Suprapubic skin (tissue), 4 donors: ENCODE measurements at regions not wholly inside any gene's neighbourhood (a gene's known extent, or its start where the extent isn't known, plus 50 kb on each side); places are given as distances from the start of the nearest gene placed in this dataset.

Source experiments
- DNase-seq, 2 donors: peaks; one replicate each; pipeline ENCODE4 v3.0.0-alpha.2; 2019; ENCODE audit warnings: low spot score in 2 of 2
- H3K27ac ChIP-seq: fragments of 200-600 bp; sonication (generic); one replicate; pipeline ENCODE4 v1.5.1; 2019
- H3K27me3 ChIP-seq: fragments of 200-600 bp; sonication (generic); one replicate; pipeline ENCODE4 v1.5.1; 2019
- H3K36me3 ChIP-seq: fragments of 200-600 bp; sonication (generic); one replicate; pipeline ENCODE4 v1.5.1; 2019
- H3K4me1 ChIP-seq: fragments of 200-600 bp; sonication (generic); one replicate; pipeline ENCODE4 v1.5.1; 2019
- H3K4me3 ChIP-seq: fragments of 200-600 bp; sonication (generic); one replicate; pipeline ENCODE4 v1.5.1; 2019; ENCODE audit warnings: mild to moderate bottlenecking
- H3K9me3 ChIP-seq: fragments of 200-600 bp; sonication (generic); one replicate; pipeline ENCODE4 v1.5.1; 2019
- EP300 ChIP-seq: sonication (generic); formaldehyde crosslinking; IDR thresholded peaks from one replicate; pipeline ENCODE4 v1.6.1; 2017; ENCODE audit warnings: antibody characterized with exemption
- POLR2A ChIP-seq, 2 donors: fragments of 450-650 bp; IDR thresholded peaks; one replicate each; pipeline ENCODE4 v1.6.1; 2017; ENCODE audit warnings: antibody characterized with exemption in 2 of 2, mild to moderate bottlenecking in 2 of 2, moderate library complexity in 2 of 2
- POLR2AphosphoS5 ChIP-seq, 3 donors: sonication (generic); formaldehyde crosslinking; IDR thresholded peaks; one replicate each; pipeline ENCODE4 v1.6.1; 2017; ENCODE audit warnings: antibody characterized with exemption in 3 of 3
- WGBS: methylation state at CpG from one replicate; pipeline ENCODE4 v1.1.5; 2018; 5-methylcytosine and 5-hydroxymethylcytosine counted together
- TF ChIP-seq, protein P1 (sequence below), 2 donors: fragments of 200-600 bp in 1 of 2; fragments of 450-650 bp in 1 of 2; sonication (generic) in 1 of 2; IDR thresholded peaks; one replicate each; pipeline ENCODE4 v1.5.1; 2016 to 2019; ENCODE audit warnings: antibody characterized with exemption in 2 of 2, mild to moderate bottlenecking in 1 of 2, moderate library complexity in 1 of 2

- 94% methylated on average over 1 of the region's 1 CpG for WGBS
- H3K27ac ChIP-seq, result no peak overlapping the region
Observed at GRCh38 chr12:92558215-92558773, 144.5 kb upstream of the PLEKHG7 start.

GRCh38 chr12:92557422-92557724, 145.4 kb upstream of the PLEKHG7 start:
- no peak for DNase-seq
- Histone ChIP-seq H3K27me3 (no peaks in the 10 kb centered on the region), H3K27ac (no peak overlapping the region), H3K36me3 (no peaks in the 10 kb centered on the region), H3K9me3 (no peaks in the 10 kb centered on the region), H3K4me1 (peaks cover 38% of the 10 kb centered on the region), H3K4me3 (no peak overlapping the region)
- WGBS, result 85% methylated on average over 2 of the region's 2 CpGs
- TF ChIP-seq POLR2AphosphoS5 (IDR thresholded peaks at IDR 0.05) (no peak), POLR2A (IDR thresholded peaks at IDR 0.05) (no peak), EP300 (no peak)
- TF ChIP-seq, protein P1, sequence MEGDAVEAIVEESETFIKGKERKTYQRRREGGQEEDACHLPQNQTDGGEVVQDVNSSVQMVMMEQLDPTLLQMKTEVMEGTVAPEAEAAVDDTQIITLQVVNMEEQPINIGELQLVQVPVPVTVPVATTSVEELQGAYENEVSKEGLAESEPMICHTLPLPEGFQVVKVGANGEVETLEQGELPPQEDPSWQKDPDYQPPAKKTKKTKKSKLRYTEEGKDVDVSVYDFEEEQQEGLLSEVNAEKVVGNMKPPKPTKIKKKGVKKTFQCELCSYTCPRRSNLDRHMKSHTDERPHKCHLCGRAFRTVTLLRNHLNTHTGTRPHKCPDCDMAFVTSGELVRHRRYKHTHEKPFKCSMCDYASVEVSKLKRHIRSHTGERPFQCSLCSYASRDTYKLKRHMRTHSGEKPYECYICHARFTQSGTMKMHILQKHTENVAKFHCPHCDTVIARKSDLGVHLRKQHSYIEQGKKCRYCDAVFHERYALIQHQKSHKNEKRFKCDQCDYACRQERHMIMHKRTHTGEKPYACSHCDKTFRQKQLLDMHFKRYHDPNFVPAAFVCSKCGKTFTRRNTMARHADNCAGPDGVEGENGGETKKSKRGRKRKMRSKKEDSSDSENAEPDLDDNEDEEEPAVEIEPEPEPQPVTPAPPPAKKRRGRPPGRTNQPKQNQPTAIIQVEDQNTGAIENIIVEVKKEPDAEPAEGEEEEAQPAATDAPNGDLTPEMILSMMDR (IDR thresholded peaks at IDR 0.05), result no peak

More at GRCh38 chr12:92558215-92558773, 144.5 kb upstream of the PLEKHG7 start:
- no peaks in the 10 kb centered on the region for H3K27me3 ChIP-seq
- H3K36me3 ChIP-seq, result no peaks in the 10 kb centered on the region
- peaks cover 30% of the 10 kb centered on the region for H3K4me1 ChIP-seq
- no peaks in the 10 kb centered on the region for H3K9me3 ChIP-seq
- no peak for DNase-seq
- TF ChIP-seq POLR2A (IDR thresholded peaks at IDR 0.05) (no peak), POLR2AphosphoS5 (IDR thresholded peaks at IDR 0.05) (no peak), EP300 (no peak)
- TF ChIP-seq, protein P1 (IDR thresholded peaks at IDR 0.05), result no peak
- H3K4me3 ChIP-seq, result no peak overlapping the region

GRCh38 chr12:92556637-92557421, 146.0 kb upstream of the PLEKHG7 start:
- H3K27ac ChIP-seq, result no peak overlapping the region
- H3K36me3 ChIP-seq, result no peaks in the 10 kb centered on the region
- no peak for DNase-seq
- no peaks in the 10 kb centered on the region for H3K9me3 ChIP-seq
- no peaks in the 10 kb centered on the region for H3K27me3 ChIP-seq
- peaks cover 37% of the 10 kb centered on the region for H3K4me1 ChIP-seq
- WGBS, result 96% methylated on average over 9 of the region's 9 CpGs
- no peak overlapping the region for H3K4me3 ChIP-seq
- no peak for TF ChIP-seq POLR2A (IDR thresholded peaks at IDR 0.05)
- TF ChIP-seq POLR2AphosphoS5 (IDR thresholded peaks at IDR 0.05), result no peak
- TF ChIP-seq, protein P1 (IDR thresholded peaks at IDR 0.05), result no peak
- TF ChIP-seq EP300, result no peak

GRCh38 chr12:92556141-92556540, 146.6 kb upstream of the PLEKHG7 start:
- Histone ChIP-seq H3K9me3 (no peaks in the 10 kb centered on the region), H3K27ac (no peak overlapping the region), H3K27me3 (no peaks in the 10 kb centered on the region), H3K36me3 (no peaks in the 10 kb centered on the region), H3K4me3 (no peak overlapping the region), H3K4me1 (peaks cover 31% of the 10 kb centered on the region)
- TF ChIP-seq, protein P1 (IDR thresholded peaks at IDR 0.05), result no peak
- TF ChIP-seq POLR2A (IDR thresholded peaks at IDR 0.05), result no peak
- DNase-seq, result no peak
- 76% methylated on average over 1 of the region's 1 CpG for WGBS

- WGBS, result 62% methylated on average over 3 of the region's 3 CpGs
- Histone ChIP-seq H3K4me1 (peaks cover 29% of the 10 kb centered on the region), H3K36me3 (no peaks in the 10 kb centered on the region), H3K27me3 (no peaks in the 10 kb centered on the region), H3K27ac (peak overlapping the region; percentile 70), H3K9me3 (no peaks in the 10 kb centered on the region), H3K4me3 (no peak overlapping the region)
- TF ChIP-seq EP300, result no peak
- TF ChIP-seq, protein P1 (IDR thresholded peaks at IDR 0.05), result no peak
- no peak for TF ChIP-seq POLR2A (IDR thresholded peaks at IDR 0.05)
- TF ChIP-seq POLR2AphosphoS5 (IDR thresholded peaks at IDR 0.05), result no peak
- DNase-seq, result no peak
Observed at GRCh38 chr12:92554158-92555073, 148.4 kb upstream of the PLEKHG7 start.
